ENCODE measurements at regions not wholly inside any gene's neighbourhood (a gene's known extent, or its start where the extent isn't known, plus 50 kb on each side); places are given as distances from the start of the nearest gene placed in this dataset.

DNA sequence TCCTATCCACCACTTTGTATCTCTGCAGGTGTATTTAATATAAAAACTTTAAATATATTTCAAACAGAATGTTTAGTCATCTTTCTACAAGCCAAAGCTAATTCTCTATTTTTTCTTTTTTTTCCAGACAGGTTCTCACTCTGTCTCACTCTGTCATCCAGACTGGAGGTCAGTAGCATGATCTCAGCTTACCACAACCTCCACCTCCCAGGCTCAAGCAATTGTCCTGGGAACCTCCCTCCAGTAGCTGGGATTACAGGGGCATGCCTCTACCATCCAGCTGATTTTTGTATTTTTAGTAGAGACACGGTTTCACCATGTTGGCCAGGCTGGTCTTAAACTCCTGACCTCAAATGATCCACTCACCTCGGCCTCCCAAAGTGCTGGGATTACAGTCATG lies 202.6 kb downstream of the VGLL3 start:
- no peak for TF ChIP-seq TAF1 (IDR thresholded peaks at IDR 0.05; ENCODE audit: borderline replicate concordance, insufficient read depth, low read length)
- no peak for TF ChIP-seq SIN3A (IDR thresholded peaks at IDR 0.05; ENCODE audit: borderline replicate concordance, insufficient read depth, low read length)
- TF ChIP-seq POLR2AphosphoS5 (IDR thresholded peaks at IDR 0.05; ENCODE audit: low read depth, low read length) = no peak
